Body of pancreas (tissue), 4 donors: ENCODE measurements at regions not wholly inside any gene's neighbourhood (a gene's known extent, or its start where the extent isn't known, plus 50 kb on each side); places are given as distances from the start of the nearest gene placed in this dataset.

ENCODE experiments used
- ATAC-seq: fragments of 150-250 bp; one replicate; pipeline ENCODE4 v1.9.1; 2016
- DNase-seq, 4 donors: peaks; one replicate each; pipeline ENCODE4 v3.0.0-alpha.2; 2019
- H3K27ac ChIP-seq, 4 donors: fragments of 200-600 bp; sonication (generic); 1 replicate in 3 of 4; 2 replicates in 1 of 4; pipeline versions ENCODE4 v1.5.1 to v1.6.1; 2016 to 2019; ENCODE audit warnings: mild to moderate bottlenecking in 1 of 4, mixed read lengths in 1 of 4, moderate library complexity in 1 of 4
- H3K27me3 ChIP-seq, 2 donors: fragments of 200-600 bp; sonication (generic); one replicate each; pipeline ENCODE4 v1.6.0; 2016; ENCODE audit warnings: mild to moderate bottlenecking in 1 of 2
- H3K36me3 ChIP-seq, 2 donors: fragments of 200-600 bp; sonication (generic); replicated peaks in 1 of 2; 2 replicates each; pipeline ENCODE4 v1.5.1; 2016; ENCODE audit warnings: low read depth in 2 of 2; ENCODE audit not compliant: insufficient read depth in 1 of 2
- H3K4me1 ChIP-seq: fragments of 200-600 bp; sonication (generic); one replicate; pipeline ENCODE4 v1.6.0; 2016
- H3K4me3 ChIP-seq, 2 donors: fragments of 200-600 bp; sonication (generic); 1 replicate in 1 of 2; 2 replicates in 1 of 2; pipeline ENCODE4 v1.5.1; 2016 to 2019
- H3K9me3 ChIP-seq, 3 donors: fragments of 200-600 bp; sonication (generic); 1 replicate in 2 of 3; 2 replicates in 1 of 3; pipeline ENCODE4 v1.5.1; 2016
- POLR2A ChIP-seq, 3 donors: fragments of 450-650 bp; IDR thresholded peaks; one replicate each; pipeline ENCODE4 v1.6.1; 2016; ENCODE audit warnings: antibody characterized with exemption in 3 of 3, mild to moderate bottlenecking in 2 of 3
- WGBS, 2 donors: methylation state at CpG; one replicate each; pipeline ENCODE4 v1.1.5; 2017; 5-methylcytosine and 5-hydroxymethylcytosine counted together
- intact Hi-C: fragments of 100-400 bp; cut with DNase I; formaldehyde crosslinking; loops from one replicate; pipeline ENCODE4 v1.15.1; 2023
- TF ChIP-seq, protein P1 (sequence below), 7 experiments: fragments of 450-650 bp in 4 of 7; fragments of 200-600 bp in 3 of 7; sonication (generic) in 3 of 7; IDR thresholded peaks; one replicate each; pipeline ENCODE4 v1.5.1; 2016 to 2019; ENCODE audit warnings: antibody characterized with exemption in 7 of 7

DNA sequence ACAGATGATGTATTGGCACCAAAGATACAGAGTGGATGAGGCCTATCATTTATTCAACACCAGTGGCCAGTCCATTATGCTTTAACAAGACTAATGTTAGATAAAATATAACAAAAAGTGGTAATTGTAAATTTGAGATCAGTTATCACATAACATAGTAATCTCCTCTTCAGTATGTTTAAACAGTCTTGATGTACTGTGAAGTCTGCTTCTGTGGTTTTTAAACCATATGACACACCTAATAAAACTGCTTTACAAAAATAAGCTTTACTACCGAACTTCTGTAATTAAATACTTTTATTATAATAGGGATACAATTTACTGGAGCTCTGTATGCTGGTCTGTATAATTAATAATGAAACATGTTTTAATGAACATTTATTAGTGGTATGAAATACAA, 2156.1 kb upstream of the CELF4 start:
- Histone ChIP-seq H3K4me3 (no peak overlapping the region), H3K27me3 (no peaks in the 10 kb centered on the region), H3K36me3 (no peaks in the 10 kb centered on the region), H3K4me1 (no peaks in the 10 kb centered on the region), H3K9me3 (no peaks in the 10 kb centered on the region), H3K27ac (no peak overlapping the region)
- DNase-seq (no peak), ATAC-seq (no peak)
- intact Hi-C loops, result no loop called here
- WGBS, 2 donors, result 71 to 91% methylated on average over 1 of the region's 1 CpG
- TF ChIP-seq, protein P1, sequence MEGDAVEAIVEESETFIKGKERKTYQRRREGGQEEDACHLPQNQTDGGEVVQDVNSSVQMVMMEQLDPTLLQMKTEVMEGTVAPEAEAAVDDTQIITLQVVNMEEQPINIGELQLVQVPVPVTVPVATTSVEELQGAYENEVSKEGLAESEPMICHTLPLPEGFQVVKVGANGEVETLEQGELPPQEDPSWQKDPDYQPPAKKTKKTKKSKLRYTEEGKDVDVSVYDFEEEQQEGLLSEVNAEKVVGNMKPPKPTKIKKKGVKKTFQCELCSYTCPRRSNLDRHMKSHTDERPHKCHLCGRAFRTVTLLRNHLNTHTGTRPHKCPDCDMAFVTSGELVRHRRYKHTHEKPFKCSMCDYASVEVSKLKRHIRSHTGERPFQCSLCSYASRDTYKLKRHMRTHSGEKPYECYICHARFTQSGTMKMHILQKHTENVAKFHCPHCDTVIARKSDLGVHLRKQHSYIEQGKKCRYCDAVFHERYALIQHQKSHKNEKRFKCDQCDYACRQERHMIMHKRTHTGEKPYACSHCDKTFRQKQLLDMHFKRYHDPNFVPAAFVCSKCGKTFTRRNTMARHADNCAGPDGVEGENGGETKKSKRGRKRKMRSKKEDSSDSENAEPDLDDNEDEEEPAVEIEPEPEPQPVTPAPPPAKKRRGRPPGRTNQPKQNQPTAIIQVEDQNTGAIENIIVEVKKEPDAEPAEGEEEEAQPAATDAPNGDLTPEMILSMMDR (IDR thresholded peaks at IDR 0.05), result no peak
- TF ChIP-seq POLR2A (IDR thresholded peaks at IDR 0.05), result no peak

DNA sequence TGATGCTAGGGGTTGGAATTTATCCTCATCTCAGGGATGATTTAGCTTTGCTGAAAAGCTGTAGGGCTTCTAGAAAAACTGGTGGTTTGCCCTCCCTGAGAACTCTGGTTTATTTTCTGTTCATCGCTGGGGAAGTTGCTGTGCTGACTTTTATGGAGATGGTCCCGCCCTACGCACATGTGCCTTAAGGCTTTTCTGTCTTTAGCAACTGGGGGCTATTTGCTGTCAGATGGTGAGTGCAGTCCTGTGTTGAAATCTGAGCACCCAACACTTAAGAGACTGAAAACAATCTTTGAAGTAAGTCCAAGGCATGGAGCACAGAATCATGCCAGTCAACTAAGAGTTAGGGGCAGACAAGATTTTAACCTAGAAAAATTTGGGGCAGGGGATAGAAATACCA, 2148.4 kb upstream of the CELF4 start:
- Histone ChIP-seq H3K4me3 (no peak overlapping the region), H3K9me3 (no peaks in the 10 kb centered on the region), H3K4me1 (no peaks in the 10 kb centered on the region), H3K27me3 (no peaks in the 10 kb centered on the region), H3K27ac (no peak overlapping the region), H3K36me3 (no peaks in the 10 kb centered on the region)
- intact Hi-C loops, result no loop called here
- TF ChIP-seq, protein P1 (IDR thresholded peaks at IDR 0.05), result no peak
- no peak for TF ChIP-seq POLR2A (IDR thresholded peaks at IDR 0.05)
- WGBS, 2 donors, result 91 to 92% methylated on average over 3 of the region's 3 CpGs
- ATAC-seq, result no peak
- no peak for DNase-seq

DNA sequence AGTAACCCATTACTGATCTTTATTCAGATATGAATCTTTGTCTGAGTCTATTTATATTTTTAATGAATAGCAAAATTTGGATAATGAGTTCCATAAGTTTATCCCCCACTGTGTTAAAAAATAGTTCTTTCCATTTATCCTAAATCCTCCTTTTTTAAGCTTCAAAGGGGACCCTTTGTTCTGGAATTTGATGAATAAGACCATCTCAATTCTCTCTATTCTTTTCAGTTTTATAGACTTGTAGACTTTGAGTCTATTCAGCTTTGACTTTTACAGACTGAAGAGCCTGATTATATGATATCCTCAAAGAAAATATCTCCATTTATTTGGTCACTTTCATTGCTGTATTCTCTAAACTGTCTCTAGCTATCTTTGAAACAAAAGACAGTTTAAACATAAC, 2146.1 kb upstream of the CELF4 start:
- intact Hi-C loops, result no loop called here
- Histone ChIP-seq H3K4me3 (no peak overlapping the region), H3K36me3 (no peaks in the 10 kb centered on the region), H3K9me3 (no peaks in the 10 kb centered on the region), H3K27ac (no peak overlapping the region), H3K27me3 (no peaks in the 10 kb centered on the region), H3K4me1 (no peaks in the 10 kb centered on the region)
- DNase-seq (no peak), ATAC-seq (no peak)
- TF ChIP-seq, protein P1 (IDR thresholded peaks at IDR 0.05), result no peak
- TF ChIP-seq POLR2A (IDR thresholded peaks at IDR 0.05), result no peak

DNA sequence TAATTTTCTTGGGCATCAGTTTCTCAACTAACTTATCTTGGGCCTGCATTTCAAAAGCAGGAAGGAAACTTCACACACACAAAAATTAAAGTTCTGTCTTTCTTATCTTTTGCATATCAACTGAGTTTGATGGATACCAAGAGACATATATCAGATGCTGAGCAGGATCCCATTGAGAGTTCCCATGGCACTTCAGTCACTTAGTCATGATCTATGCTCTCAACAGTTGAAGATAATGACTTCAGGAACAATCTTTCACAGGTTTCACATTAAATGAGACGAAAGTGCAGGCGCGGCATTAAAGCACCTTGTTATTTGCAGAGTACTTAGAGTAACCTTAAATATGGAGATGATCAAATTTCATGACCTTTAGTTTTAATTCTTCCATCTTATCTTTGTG, 2139.8 kb upstream of the CELF4 start:
- Histone ChIP-seq H3K9me3 (no peaks in the 10 kb centered on the region), H3K36me3 (no peaks in the 10 kb centered on the region), H3K27ac (no peak overlapping the region), H3K4me3 (no peak overlapping the region), H3K4me1 (no peaks in the 10 kb centered on the region), H3K27me3 (no peaks in the 10 kb centered on the region)
- DNase-seq (no peak), ATAC-seq (no peak)
- no peak for TF ChIP-seq POLR2A (IDR thresholded peaks at IDR 0.05)
- TF ChIP-seq, protein P1 (IDR thresholded peaks at IDR 0.05), result no peak
- WGBS, 2 donors, result 68 to 84% methylated on average over 3 of the region's 3 CpGs
- intact Hi-C loops, result no loop called here

DNA sequence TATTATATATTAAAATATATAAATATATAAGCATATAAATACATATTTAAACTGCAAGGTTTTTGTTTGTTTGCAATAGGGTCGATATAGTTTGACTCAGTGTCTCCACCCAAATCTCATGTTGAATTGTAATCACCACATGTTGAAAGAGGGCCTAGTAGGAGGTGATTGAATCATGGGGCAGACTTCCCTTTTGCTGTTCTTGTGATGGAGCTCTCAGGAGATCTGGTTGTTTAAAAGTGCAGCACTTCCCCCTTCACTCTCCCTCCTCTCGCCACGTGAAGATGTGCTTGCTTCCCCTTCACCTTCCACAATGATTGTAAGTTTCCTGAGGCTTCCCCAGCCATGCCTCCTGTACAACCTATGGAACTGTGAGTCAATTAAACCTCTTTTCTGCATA, 2137.3 kb upstream of the CELF4 start:
- H3K27ac ChIP-seq, result no peak overlapping the region
- DNase-seq (no peak), ATAC-seq (no peak)
- intact Hi-C loops, result no loop called here
- no peaks in the 10 kb centered on the region for H3K36me3 ChIP-seq
- WGBS, 2 donors, result 73 to 87% methylated on average over 3 of the region's 3 CpGs
- no peaks in the 10 kb centered on the region for H3K4me1 ChIP-seq
- no peak overlapping the region for H3K4me3 ChIP-seq
- H3K9me3 ChIP-seq, result no peaks in the 10 kb centered on the region
- H3K27me3 ChIP-seq, result no peaks in the 10 kb centered on the region
- TF ChIP-seq POLR2A (IDR thresholded peaks at IDR 0.05), result no peak
- TF ChIP-seq, protein P1 (IDR thresholded peaks at IDR 0.05), result no peak
